ENCODE measurements at regions not wholly inside any gene's neighbourhood (a gene's known extent, or its start where the extent isn't known, plus 50 kb on each side); places are given as distances from the start of the nearest gene placed in this dataset.

DNA sequence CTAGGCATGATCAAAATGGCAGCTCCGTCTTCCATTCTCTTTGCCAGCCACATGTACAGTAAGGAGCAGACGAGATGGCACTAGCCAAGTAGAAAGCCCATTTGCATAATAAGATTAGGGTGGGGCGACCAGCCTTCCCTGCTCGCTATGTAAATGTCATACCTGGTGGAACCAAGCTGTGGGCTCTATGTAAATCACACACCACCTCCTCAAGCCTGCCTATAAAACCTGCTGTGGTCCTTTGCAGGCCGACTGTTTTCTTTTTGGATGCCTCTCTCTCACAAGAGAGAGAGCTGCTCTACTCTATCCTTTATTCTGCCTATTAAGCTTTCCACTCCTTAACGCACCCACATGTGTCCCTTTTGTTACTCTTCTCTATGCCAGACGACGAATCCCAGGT lies 1472.7 kb downstream of the ARAP2 start:
- no peak for TF ChIP-seq SUZ12 (IDR thresholded peaks at IDR 0.05; ENCODE audit: extremely low read depth, insufficient read depth, insufficient read length)
- TF ChIP-seq YY1 (IDR thresholded peaks at IDR 0.05; ENCODE audit: insufficient read depth, insufficient read length): no peak

Measured in NT2/D1 (cell line).